T-helper 2 cell (primary cell): ENCODE measurements at regions not wholly inside any gene's neighbourhood (a gene's known extent, or its start where the extent isn't known, plus 50 kb on each side); places are given as distances from the start of the nearest gene placed in this dataset.
A peak's percentile ranks its signal among the peaks of the same experiment; 100 is the strongest.
"Not testable (repeated sequence)": the region's sequence is repeated elsewhere in the genome, so short reads cannot be mapped to it uniquely, and the experiment has no call there.

ENCODE experiments used
- DNase-seq, 5 experiments: peaks; one replicate each; pipeline versions ENCODE4 v3.0.0 to v3.0.0-alpha.2; 2012 to 2022

DNA sequence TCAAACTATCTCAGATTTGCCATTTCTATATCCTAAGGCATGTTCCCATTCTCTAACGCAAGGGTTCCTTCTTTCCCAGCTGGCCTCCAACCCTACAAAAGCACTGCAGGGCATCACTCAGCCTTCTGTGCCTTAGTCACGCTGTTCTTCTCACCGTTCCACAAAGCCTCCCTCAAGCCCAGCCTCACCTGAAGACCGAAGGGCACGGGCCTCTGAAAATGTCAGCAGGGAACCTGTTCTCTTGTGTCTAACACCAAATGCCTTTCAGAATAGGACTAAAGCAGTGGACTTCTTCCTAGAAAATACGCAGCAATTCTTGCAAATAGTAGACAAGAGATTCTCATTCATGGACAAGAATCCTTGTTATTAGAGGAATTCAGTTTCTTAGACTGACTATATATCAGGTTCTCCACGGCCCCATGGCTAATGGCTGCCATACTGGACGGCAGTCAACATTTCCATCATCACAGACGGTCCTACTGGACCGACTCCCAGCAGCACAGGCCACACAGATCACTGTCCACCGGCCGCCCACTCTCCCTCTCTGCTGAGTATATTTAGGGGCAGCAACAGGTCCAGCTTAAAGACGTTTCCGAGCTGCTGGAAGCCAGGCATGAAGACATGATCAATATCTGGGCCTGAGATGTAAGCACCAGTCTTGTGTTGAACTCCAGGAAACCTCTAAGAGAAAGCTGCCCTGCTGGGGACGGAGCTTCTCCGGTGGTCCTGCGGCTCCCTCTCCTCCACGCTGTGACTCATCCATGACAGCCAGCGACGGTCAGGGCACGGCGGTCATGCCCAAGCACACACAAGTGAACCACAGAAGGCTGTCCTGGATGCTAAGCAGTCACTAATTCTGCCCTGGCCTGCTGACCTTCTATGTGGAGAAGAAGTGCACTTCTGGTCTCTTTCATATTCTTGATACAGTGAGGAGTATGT is 61.8 kb upstream of the TNK2 start:
- not testable (repeated sequence) for DNase-seq

- not testable (repeated sequence) for DNase-seq
Measured at GRCh38 chr3:195969341-195969740, 61.0 kb upstream of the TNK2 start.

DNA sequence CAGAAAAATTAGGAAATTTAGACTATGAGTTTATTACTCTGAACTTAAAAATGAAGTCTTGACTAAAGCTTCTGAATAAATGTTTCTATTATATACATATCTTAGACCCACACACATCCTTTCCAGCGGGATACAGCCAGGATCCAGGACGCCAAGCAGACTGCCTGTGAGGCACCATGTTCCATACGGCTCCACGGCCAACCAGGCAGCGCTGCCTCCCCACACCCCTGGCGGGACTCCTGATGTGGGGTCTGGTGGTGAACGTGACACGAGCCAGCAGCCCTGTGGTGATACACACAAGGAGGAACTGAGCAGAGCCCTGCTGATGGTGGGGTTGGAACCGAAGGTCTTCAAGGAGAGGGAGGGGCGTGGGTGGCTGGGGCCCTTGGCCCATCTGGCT is 59.8 kb upstream of the TNK2 start:
- DNase-seq, result not testable (repeated sequence)

DNA sequence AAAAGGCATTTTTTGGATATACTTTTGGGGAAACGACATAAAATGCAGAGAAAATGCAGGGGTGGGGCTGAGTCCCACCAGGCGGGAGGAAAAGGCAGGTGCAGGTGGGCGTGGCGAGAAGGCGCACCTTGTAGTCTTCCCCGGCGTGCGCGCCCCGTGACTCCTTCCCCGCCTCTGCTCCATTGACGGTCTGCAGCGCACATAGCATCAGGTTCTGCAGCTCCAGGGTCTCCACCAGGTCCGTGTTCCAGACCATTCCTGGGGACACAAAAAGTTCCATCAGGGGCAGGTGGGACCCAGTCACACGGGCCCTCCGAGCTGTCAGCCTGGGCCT is 59.0 kb upstream of the TNK2 start:
- DNase-seq, result not testable (repeated sequence)

DNA sequence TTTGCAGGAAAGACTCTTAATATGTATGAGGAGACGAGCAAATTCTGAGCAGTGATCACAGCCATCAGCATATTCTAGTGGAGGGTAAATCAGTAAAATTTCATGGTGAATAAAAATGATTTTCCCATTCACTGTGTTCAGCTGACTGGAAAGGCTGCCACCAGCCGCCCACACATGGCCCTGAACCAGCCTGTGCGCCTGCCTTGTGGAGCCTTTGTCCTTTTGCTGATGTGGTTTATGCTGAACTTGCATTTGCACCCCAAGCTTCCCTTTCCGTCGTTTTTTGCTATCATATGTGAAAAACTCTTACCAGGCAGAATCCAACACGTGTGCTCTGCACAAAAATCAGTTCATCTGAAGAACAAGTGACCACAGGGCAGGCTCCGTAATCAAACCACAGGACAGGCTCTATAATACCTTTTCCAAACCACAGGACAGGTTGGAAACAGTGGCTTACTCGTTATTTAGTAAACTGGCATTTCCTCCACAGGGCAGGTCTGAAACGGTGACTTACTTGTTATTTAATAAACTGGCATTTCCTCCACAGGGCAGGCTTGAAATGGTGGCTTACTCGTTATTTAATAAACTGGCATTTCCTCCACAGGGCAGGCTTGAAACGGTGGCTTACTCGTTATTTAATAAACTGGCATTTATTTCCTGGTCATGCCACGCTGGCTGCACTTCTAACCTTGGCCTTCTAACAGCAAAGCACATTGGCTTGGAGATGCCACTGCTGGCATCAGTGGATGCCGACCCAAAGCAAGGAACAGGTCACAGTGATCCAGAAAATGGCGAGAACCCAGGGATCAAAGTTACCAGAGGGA is 58.4 kb upstream of the TNK2 start:
- not testable (repeated sequence) for DNase-seq

DNA sequence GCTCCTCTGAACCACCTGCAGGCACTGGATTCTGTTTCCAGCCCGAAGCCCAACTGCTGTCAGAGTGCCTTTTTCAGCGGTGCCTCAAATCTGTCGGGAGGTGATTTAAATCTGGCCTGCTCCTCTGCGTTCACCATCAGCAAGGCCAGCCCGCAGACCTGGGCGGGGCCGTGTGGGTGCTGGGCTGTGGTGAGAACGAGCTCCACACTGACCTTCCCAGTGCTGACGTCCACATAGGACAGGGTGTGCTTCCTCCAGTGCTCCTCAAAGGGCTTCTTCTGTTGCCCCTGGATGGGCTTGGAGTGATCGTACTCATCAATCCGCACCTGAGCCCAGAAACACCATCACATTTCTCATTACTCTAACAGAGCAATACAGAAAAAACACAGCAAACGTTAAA is 56.9 kb upstream of the TNK2 start:
- DNase-seq, result not testable (repeated sequence)

DNA sequence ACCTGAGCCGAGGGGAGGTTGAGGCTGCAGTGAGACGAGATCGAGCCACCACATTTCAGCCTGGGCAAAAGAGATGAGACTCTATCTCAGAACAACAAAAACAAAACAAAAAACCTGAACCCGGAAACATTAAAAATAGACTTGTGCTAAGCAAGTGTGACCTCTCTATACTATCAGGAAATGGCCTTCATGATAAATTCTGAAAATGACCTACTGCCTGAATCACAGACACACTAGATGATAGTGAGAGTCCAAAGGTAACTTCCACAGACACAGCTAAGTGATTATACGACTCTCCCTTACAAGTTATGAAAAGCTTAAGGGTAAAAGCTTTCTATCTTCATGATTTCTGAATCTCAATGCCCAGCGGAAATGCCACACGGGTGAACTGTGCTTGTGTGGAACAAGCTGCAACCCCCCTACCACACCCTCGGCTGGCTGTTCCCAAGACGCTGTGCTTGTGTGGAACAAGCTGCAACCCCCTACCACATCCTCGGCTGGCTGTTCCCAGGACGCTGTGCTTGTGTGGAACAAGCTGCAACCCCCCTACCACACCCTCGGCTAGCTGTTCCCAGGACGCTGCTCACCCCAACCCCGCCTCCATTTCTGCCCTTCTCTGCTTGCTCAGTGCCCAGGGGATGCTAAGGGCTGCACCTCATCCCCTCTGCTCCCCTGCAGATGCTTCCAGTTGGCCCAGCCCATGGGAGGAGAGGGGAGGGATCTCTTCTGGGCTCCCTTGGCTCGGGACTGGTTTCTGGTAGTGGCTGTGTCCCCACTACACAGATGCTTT is 56.2 kb upstream of the TNK2 start:
- DNase-seq, result not testable (repeated sequence)

GRCh38 chr3:195962222-195962621 is 53.9 kb upstream of the TNK2 start:
- DNase-seq, result not testable (repeated sequence)

DNA sequence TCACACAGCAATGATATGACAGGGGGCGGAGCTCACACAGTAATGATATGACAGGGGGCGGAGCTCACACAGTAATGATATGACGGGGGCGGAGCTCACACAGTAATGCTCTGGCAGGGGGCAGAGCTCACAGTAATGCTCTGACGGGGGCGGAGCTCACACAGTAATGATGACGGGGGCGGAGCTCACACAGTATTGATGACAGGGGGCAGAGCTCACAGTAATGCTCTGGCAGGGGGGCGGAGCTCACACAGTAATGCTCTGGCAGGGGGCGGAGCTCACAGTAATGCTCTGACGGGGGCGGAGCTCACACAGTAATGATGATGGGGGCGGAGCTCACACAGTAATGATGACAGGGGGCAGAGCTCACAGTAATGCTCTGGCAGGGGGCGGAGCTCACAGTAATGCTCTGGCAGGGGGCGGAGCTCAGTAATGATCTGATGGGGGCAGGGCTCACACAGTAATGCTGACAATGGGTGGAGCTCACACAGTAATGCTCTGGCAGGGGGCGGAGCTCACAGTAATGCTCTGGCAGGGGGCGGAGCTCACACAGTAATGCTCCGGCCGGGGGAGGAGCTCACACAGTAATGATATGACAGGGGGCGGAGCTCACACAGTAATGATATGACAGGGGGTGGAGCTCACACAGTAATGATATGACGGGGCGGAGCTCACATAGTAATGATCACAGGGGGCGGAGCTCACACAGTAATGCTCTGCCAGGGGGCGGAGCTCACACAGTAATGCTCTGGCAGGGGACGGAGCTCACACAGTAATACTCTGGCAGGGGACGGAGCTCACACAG is 52.8 kb upstream of the TNK2 start:
- DNase-seq, result peak in 3 of 5 experiments; percentile 23 to 61 (median 32)

- not testable (repeated sequence) for DNase-seq
Measured at GRCh38 chr3:195960164-195960563, 51.8 kb upstream of the TNK2 start.

GRCh38 chr3:195959367-195960157 is 51.2 kb upstream of the TNK2 start:
- not testable (repeated sequence) for DNase-seq

GRCh38 chr3:195958736-195959135 is 50.4 kb upstream of the TNK2 start:
- not testable (repeated sequence) for DNase-seq
